HL-60 (cell line): ENCODE measurements at regions not wholly inside any gene's neighbourhood (a gene's known extent, or its start where the extent isn't known, plus 50 kb on each side); places are given as distances from the start of the nearest gene placed in this dataset.

Experiments
- CTCF ChIP-seq: IDR thresholded peaks from one replicate; pipeline ENCODE4 v1.5.1; 2011; ENCODE audit warnings: low read length, control low read depth, inconsistent platforms; ENCODE audit not compliant: insufficient read depth
- GABPA ChIP-seq: IDR thresholded peaks from 2 replicates; pipeline ENCODE4 v1.6.1; 2012; ENCODE audit warnings: low read depth
- POLR2AphosphoS5 ChIP-seq: IDR thresholded peaks from 2 replicates; pipeline ENCODE4 v1.6.1; 2012; ENCODE audit warnings: low read depth
- SPI1 ChIP-seq: IDR thresholded peaks from 2 replicates; pipeline ENCODE4 v1.6.1; 2012; ENCODE audit warnings: low read depth, mild to moderate bottlenecking, borderline replicate concordance
- TF ChIP-seq, protein P1 (sequence below): IDR thresholded peaks from 2 replicates; pipeline ENCODE4 v1.6.1; 2012; ENCODE audit warnings: low read depth; ENCODE audit not compliant: insufficient replicate concordance

DNA sequence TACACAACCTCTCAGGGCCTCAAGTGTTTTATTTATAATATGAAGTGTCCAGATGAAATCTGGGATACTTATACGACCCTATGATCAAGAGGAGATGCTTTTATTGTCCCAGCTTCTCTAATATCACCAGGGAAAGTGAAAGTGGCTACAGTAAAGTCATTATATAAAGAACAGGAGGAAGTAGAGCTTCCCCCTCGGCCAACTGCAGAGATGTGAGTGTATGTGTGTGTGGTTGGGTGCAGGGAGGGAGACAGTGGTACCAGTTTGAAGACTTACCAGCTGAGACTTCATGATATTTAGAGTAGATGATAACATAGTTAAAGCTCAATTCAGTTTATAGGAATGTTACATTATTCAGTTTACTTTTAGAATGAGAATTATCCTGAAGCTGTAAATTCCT, 373.6 kb upstream of the DDI1 start:
- TF ChIP-seq CTCF (no peak), POLR2AphosphoS5 (no peak), SPI1 (no peak), GABPA (no peak)
- TF ChIP-seq, protein P1, sequence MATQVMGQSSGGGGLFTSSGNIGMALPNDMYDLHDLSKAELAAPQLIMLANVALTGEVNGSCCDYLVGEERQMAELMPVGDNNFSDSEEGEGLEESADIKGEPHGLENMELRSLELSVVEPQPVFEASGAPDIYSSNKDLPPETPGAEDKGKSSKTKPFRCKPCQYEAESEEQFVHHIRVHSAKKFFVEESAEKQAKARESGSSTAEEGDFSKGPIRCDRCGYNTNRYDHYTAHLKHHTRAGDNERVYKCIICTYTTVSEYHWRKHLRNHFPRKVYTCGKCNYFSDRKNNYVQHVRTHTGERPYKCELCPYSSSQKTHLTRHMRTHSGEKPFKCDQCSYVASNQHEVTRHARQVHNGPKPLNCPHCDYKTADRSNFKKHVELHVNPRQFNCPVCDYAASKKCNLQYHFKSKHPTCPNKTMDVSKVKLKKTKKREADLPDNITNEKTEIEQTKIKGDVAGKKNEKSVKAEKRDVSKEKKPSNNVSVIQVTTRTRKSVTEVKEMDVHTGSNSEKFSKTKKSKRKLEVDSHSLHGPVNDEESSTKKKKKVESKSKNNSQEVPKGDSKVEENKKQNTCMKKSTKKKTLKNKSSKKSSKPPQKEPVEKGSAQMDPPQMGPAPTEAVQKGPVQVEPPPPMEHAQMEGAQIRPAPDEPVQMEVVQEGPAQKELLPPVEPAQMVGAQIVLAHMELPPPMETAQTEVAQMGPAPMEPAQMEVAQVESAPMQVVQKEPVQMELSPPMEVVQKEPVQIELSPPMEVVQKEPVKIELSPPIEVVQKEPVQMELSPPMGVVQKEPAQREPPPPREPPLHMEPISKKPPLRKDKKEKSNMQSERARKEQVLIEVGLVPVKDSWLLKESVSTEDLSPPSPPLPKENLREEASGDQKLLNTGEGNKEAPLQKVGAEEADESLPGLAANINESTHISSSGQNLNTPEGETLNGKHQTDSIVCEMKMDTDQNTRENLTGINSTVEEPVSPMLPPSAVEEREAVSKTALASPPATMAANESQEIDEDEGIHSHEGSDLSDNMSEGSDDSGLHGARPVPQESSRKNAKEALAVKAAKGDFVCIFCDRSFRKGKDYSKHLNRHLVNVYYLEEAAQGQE = no peak
